ENCODE measurements at regions not wholly inside any gene's neighbourhood (a gene's known extent, or its start where the extent isn't known, plus 50 kb on each side); places are given as distances from the start of the nearest gene placed in this dataset.

DNA sequence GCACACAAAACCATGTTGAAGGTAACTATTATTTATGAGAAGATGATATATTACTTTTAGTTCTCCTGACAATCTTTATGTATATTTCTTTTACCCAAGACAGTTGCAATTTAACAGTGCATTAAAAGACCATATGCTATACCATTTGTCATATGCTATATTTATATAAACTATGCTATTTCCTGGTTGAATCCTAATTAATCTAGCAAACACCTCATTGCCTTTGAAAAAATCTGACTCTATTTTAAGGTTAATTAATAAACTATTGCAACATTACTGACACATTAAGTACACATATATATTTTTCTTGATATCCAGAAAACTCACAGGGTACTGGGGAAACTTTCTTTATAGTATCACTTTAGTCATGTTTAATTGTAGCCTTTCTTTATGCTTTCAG lies 649.4 kb upstream of the PCDH20 start:
- FAIRE-seq (no peak), DNase-seq (no peak), ATAC-seq (no peak)
- H3K4me3 ChIP-seq = no peak overlapping the region
- H3K36me3 ChIP-seq = no peaks in the 10 kb centered on the region
- TF ChIP-seq, protein P1, sequence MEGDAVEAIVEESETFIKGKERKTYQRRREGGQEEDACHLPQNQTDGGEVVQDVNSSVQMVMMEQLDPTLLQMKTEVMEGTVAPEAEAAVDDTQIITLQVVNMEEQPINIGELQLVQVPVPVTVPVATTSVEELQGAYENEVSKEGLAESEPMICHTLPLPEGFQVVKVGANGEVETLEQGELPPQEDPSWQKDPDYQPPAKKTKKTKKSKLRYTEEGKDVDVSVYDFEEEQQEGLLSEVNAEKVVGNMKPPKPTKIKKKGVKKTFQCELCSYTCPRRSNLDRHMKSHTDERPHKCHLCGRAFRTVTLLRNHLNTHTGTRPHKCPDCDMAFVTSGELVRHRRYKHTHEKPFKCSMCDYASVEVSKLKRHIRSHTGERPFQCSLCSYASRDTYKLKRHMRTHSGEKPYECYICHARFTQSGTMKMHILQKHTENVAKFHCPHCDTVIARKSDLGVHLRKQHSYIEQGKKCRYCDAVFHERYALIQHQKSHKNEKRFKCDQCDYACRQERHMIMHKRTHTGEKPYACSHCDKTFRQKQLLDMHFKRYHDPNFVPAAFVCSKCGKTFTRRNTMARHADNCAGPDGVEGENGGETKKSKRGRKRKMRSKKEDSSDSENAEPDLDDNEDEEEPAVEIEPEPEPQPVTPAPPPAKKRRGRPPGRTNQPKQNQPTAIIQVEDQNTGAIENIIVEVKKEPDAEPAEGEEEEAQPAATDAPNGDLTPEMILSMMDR (IDR thresholded peaks at IDR 0.05) = no peak
- no peaks in the 10 kb centered on the region for H3K9me3 ChIP-seq
- peaks cover 0 to 2% (median 0%) of the 10 kb centered on the region in 4 donors for H3K27me3 ChIP-seq
- intact Hi-C loops (cut with DNase I) = no loop called here
- H3K4me1 ChIP-seq = no peaks in the 10 kb centered on the region
- no peak overlapping the region for H3K27ac ChIP-seq

- no peak for FAIRE-seq
- TF ChIP-seq, protein P1 (IDR thresholded peaks at IDR 0.05) = no peak
- H3K36me3 ChIP-seq = no peaks in the 10 kb centered on the region
Measured at GRCh38 chr13:62061751-62062150, 646.1 kb upstream of the PCDH20 start.

DNA sequence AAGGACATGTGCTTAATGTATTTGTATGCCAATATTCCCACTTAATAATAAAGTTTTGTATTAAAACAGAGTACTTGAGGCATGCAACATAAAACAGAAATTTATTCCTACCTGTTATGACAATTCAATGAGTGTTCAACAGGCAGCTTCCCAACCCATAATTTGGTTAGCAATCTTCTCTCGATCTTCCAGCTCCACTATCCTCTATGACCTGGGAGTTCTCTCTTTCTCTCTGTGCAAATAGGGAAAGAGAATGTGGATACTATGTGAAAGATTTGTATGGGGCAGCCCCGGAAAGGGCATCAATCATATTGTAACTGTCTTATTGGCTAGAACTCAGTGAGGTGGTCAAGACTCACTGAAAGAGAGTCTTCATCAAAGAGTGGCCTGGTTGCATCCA lies 644.9 kb upstream of the PCDH20 start:
- TF ChIP-seq, protein P1 (IDR thresholded peaks at IDR 0.05) = no peak
- FAIRE-seq = no peak

More at GRCh38 chr13:62061751-62062150, 646.1 kb upstream of the PCDH20 start:
- DNase-seq (no peak), ATAC-seq (no peak)
- Histone ChIP-seq H3K9me3 (no peaks in the 10 kb centered on the region), H3K4me3 (no peak overlapping the region), H3K27me3 (peaks cover 0 to 2% (median 0%) of the 10 kb centered on the region in 4 donors), H3K27ac (no peak overlapping the region), H3K4me1 (no peaks in the 10 kb centered on the region)
- whole genome bisulfite sequencing, 2 donors = 60 to 67% methylated on average over 1 of the region's 1 CpG
- intact Hi-C loops (cut with DNase I) = no loop called here

DNA sequence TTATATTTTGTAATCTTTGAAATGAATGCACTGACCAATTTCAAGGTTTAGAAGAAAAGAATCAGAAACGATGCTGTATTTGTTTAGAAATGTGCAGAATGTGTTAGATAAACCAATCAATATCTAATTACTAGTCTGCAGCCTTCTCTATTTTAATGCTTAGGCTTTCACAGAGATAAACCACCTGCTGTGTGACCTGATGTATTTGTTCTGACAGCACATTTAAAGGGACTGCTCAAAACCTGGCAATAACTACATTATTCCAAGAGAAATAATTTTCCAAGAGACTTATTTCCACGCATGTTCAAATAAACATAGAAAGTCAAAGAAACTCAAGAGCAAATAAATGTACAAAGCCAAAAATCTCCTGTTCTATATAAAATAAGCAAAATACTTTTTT lies 641.6 kb upstream of the PCDH20 start:
- Histone ChIP-seq H3K4me3 (no peak overlapping the region), H3K27me3 (peaks cover 0 to 2% (median 0%) of the 10 kb centered on the region in 4 donors), H3K4me1 (no peaks in the 10 kb centered on the region), H3K27ac (no peak overlapping the region), H3K9me3 (no peaks in the 10 kb centered on the region), H3K36me3 (no peaks in the 10 kb centered on the region)
- ATAC-seq = no peak
- FAIRE-seq = no peak
- 29 to 42% methylated on average over 2 of the region's 2 CpGs for WGBS, 2 donors
- intact Hi-C loops (cut with DNase I) = no loop called here
- DNase-seq = no peak
- TF ChIP-seq, protein P1 (IDR thresholded peaks at IDR 0.05) = no peak

More for the DNA sequence above, 644.9 kb upstream of the PCDH20 start:
- WGBS, 2 donors = 80 to 86% methylated on average over 2 of the region's 2 CpGs
- peaks cover 0 to 2% (median 0%) of the 10 kb centered on the region in 4 donors for H3K27me3 ChIP-seq
- no peak for ATAC-seq
- no peak overlapping the region for H3K27ac ChIP-seq
- no peak for DNase-seq
- no peak overlapping the region for H3K4me3 ChIP-seq
- no peaks in the 10 kb centered on the region for H3K36me3 ChIP-seq
- H3K4me1 ChIP-seq = no peaks in the 10 kb centered on the region
- no peaks in the 10 kb centered on the region for H3K9me3 ChIP-seq
- intact Hi-C loops (cut with DNase I) = no loop called here

DNA sequence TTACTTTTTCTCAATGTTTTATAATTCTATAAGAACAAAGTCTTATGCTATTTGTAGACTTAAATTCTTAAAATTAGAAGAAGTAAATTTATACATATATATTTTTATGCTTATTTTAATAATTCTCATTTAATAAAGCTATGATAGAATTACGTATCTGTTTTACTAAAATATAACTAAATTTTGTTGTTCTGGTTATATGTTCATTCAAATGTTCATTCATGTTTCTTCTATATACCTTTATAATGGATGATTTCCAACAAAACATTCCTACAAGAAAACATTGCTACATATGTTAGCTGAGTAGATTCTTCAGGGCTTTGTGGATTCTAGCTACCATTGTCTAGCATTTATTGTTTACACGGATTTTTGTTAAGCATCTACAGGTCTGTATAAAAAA lies 634.3 kb upstream of the PCDH20 start:
- Histone ChIP-seq H3K27ac (no peak overlapping the region), H3K27me3 (no peaks in the 10 kb centered on the region), H3K4me3 (no peak overlapping the region), H3K4me1 (no peaks in the 10 kb centered on the region), H3K9me3 (no peaks in the 10 kb centered on the region), H3K36me3 (no peaks in the 10 kb centered on the region)
- intact Hi-C loops (cut with DNase I) = no loop called here
- ATAC-seq (no peak), FAIRE-seq (no peak), DNase-seq (no peak)
- TF ChIP-seq, protein P1 (IDR thresholded peaks at IDR 0.05) = no peak
- 41 to 60% methylated on average over 2 of the region's 2 CpGs for WGBS, 2 donors

Data from pancreas (tissue), 10 donors.